ENCODE measurements at regions not wholly inside any gene's neighbourhood (a gene's known extent, or its start where the extent isn't known, plus 50 kb on each side); places are given as distances from the start of the nearest gene placed in this dataset.

DNA sequence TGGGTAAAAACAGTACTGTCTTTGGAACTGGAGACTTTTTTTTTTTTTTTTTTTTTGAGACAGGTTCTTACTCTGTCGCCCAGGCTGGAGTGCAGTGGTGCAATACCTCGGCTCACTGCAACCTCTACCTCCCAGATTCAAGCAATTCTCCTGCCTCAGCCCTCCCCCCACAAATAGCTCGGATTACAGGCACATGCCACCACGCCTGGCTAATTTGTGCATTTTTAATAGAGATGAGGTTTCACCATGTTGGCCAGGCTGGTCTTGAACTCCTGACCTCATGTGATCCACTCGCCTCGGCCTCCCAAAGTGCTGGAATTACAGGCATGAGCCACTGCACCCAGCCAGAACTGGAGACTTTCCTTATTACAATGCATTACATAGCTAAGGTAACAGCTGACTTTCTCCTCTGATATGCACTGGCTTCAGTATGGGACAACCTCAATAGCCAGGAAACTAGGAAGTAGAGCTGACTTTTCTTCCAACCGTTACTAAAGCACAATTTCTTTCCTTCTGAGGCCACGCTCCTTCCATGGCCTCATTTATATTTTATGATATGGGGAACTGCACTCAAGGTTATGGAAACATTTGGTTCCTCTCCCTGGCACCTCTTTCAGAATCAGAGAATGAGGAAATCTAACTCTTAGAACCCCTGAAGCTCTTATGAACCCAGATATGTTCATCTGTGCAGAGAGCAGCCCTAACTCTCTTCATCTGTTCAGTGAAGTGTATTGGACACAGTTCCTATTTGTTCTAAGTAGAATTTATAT lies 53.5 kb upstream of the FAM9B start:
- DNase-seq (ENCODE audit: extremely low read depth, low read depth): no peak

DNA sequence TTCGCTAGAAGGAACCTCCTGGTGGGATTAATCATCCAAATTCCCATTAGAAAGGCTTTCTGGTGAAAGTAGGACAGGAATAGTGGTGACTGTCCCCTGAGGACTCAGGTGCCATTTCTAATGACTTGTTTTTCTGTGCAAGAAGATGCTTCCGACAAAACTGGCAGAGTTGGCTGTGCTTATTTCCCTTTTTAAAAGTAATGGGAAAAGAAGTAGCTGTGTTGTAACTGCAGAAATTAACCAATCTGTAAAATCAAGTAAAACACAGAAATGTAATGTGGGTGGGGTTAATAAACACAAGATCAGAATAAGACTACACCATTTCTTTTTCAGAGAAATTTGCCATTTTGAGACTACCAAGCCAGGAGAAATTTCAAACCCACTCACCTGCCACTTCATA lies 55.0 kb upstream of the FAM9B start:
- DNase-seq (ENCODE audit: extremely low read depth, low read depth): no peak

DNA sequence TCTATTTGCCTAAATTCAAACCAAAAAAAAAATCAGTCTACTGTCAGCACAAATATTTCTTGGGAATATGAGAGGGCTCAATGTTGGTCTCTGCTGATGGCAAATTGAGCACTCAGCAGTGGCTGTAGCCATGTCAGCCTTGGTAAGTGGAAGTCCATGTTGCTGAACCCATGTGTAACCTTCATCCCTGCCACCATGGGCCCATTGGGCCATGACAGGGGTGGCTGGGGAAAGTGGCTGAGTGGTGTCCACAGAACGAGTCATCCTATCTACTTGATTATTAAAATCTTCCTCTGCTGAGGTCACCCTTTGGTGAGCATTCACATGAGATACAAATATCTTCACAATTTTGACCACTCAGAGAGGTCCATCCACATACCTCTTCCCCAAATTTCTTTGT lies 56.8 kb upstream of the FAM9B start:
- DNase-seq (ENCODE audit: extremely low read depth, low read depth): no peak

DNA sequence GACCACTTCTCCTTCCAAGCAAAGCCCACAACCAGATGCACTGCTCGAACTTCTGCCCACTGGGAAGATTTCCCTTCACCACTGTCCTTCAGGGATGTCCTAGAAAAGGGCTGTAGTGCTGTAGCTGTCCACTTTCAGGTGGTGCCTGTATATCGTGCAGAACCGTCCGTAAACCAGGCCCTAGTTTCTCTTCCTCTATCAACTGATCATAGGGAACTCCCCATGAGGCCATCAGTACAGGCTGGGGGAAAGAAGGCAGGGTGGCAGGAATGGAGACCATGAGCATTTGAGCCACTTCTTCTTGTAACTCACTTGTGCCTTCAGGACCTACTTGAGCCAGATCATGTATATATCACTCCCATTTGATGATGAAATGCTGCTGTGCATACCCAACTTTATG lies 57.3 kb upstream of the FAM9B start:
- no peak for DNase-seq (ENCODE audit: extremely low read depth, low read depth)

DNA sequence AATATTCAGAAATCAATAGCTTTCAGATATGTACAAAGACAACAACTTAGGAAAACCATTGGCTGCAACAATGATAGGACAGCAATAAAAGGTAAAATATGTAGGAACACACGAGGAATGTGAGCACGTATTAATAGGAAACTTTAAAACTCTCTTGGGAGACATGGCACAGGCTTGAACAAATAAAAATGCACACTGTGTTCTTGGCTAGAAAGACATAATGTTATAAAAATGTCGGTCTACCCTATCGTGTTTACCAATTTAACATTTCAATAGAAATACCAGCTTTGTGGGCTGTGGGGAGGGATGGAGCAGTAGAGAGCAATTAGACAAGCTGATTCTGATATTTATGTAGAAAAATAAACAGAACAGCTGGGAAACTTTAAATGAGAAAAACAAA lies 69.0 kb upstream of the FAM9B start:
- DNase-seq (ENCODE audit: extremely low read depth, low read depth): no peak

DNA sequence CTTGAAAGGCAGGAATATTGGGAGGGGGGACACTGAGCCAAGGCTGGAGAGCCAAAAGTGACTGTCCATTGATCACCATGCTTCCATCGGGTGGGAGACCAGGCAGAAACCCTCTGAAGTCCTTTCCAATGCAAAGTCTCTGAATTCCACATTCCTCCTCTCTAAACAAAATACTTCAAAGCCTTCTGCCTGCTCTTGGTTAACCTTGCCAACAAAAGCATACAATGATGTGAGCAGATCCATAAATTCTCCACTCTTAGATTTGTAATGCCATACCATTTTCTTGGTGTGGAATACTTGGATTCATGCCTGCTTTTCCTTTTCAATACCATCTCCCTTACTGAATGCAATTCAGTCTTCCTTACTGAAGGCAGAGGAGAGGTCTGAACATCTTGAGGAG lies 74.1 kb upstream of the FAM9B start:
- no peak for DNase-seq (ENCODE audit: extremely low read depth, low read depth)

DNA sequence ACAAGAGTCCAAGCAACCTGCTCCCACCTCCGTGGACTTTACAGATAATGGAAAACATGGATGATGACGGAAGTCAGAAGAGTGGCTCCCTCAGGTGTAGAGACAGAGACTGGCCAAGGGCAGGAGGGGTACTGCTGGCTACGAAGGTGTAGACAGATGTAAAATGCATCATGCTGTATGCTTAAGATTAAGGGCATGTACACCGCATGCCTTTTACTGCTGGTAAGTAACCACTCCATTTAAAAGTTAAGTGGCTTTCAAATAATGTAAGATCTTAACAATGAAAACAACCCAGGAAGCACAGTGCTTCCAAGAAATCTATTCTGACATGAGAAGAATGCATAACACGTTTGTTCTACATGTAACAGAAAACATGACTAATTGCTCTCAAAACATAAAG lies 76.9 kb upstream of the FAM9B start:
- no peak for DNase-seq (ENCODE audit: extremely low read depth, low read depth)

DNA sequence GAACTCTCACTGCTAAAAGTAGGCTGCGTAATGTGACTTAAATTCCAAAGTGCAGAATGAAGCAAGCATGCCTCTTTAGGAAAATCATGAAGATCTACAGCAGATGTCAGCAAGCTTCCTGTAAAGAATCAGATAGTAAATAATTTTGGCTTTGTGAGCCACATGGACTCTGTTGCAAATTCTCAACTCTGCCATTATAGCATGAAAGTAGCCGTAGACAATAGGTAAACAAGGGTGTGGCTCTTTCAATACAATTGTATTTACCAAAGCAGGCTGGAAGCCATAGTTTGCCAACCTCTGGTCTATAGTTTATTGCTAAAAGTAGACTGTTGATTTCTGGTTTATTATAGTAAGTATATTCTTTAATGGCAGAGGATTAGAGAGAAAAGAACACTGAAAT lies 80.3 kb upstream of the FAM9B start:
- DNase-seq (ENCODE audit: extremely low read depth, low read depth): no peak

DNA sequence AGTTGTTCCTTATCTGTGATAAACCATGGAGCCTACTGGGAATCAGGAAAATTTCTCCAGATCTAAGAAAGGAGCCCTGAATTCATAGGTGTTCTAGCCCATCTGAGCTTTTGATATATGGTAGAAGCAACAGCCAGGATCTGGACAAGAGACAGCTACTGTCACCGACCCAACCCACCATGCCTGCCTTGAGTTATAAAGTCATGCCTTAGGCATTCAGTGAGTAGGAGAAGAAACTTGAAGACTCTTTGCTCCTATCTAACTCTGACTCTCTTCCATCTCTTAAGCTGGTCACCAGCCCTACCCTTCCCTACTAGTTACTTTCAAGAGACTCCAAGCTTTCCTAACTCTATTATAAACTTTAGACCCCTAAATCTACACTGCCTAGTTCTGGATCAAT lies 83.9 kb upstream of the FAM9B start:
- no peak for DNase-seq (ENCODE audit: extremely low read depth, low read depth)

DNA sequence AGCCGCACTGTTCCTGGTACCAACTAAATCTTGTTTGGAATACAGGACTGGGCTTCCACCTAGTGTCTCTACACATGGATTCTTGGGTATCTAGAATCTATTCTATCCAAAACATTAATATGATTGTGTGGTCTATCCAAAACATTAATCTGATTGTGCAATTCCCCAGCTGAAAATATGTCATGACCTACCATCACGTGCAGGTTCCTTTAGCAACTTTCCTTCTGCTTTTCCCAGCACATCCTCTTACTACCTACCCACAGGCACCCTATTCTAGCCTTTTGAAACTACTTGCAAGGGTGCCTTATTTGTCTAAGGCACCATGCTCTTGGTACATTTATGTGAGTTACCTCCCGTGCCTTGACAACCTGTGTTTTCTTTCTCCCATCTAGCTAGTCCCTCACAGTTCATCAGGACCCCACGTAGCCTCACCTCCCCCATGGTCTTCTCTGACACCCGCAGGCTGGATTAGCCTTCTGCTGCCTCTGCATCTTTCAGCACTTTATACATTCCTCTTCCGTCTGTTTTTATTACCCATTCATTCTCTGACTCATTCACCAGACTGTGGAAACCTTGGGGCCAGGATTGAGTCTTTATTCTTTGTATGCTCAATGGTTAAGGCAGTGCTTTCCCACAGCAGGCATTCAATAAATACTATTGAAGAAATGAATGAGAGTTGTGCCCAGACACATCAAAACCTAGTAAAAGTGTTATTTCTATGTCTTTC lies 88.8 kb upstream of the FAM9B start:
- DNase-seq (ENCODE audit: extremely low read depth, low read depth): no peak

DNA sequence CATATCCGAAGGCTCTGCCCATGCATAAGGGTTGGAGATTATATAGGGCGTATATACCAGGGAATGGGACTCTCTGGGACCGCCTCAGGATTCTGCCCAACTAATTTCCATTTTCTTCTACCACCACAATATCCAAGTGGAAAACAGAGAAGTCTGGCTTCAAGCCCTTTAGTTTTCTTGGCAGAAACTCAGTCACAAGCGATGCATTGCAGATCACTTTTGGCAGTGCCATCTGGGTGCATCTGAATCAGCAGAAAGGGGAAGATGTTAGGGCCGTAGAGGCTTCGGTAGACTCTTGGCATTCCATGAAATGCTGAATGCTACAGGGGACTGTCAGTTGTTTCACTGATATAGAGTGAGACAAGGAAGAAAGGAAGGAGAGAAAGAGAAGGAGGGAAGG lies 94.1 kb upstream of the FAM9B start:
- no peak for DNase-seq (ENCODE audit: extremely low read depth, low read depth)

DNA sequence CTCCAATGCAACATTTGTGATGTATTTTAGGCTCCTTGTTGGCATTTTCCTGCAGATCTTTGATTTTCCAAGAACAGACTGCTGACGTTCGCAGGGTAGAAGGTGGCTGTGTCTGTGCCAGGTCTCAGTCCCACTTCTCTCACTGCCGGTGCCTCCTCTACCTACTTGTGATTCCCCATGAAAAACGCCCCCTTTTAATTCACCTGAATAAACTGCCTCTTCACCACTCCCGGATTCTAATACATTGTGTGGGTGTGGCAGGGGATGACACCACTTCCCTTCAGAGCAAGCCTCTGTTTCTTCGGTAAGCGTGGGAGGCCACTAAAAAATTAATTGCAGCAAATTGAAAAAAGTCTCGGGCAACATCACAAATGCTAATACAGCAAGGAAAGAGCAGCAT lies 96.1 kb upstream of the FAM9B start:
- no peak for DNase-seq (ENCODE audit: extremely low read depth, low read depth)

DNA sequence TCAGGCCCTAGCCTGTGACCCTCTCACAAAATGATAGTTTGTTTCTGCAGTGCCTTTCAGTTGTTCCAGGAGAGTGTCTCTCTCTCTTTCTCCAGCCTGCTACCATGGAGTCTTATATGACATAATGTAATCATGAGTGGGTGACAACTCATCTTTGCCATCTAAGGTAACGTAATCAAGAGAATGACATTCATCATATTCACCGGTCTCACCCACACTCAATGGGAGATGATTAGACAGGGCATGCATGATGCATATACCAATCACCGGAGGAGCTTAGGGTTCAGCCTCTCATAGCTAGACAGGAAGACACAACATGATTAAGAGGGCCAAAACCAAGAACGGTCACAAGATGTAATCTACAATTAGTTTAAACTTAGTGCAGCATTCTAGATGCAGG lies 97.1 kb upstream of the FAM9B start:
- DNase-seq (ENCODE audit: extremely low read depth, low read depth): no peak

DNA sequence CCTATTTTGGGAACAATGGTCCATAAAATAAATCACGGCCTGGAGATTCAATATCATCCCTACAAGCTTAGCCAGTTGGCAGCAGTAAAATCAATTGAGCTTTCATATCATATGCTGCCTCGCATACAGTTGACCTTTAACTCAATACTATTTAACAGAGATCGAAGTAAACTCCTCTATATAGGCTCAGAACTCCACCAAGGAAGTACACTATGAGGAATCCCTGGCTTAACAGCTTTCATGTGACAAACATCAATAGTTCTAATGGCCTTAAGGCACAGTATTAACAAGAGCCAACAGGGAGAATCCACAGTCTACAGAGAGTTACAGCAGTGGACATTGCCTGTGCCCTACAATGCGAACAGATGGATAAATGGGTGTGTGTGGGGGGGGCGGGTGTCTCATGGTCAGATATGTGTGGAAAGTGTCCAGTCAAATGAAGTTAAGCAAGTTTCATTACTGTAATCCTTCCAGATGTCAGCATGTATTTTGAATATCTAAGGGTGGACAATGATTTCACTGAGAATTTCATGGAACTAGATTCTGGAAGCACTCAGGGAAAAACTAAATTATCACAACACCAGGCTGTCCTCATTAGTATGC lies 98.2 kb upstream of the FAM9B start:
- DNase-seq (ENCODE audit: extremely low read depth, low read depth): no peak

DNA sequence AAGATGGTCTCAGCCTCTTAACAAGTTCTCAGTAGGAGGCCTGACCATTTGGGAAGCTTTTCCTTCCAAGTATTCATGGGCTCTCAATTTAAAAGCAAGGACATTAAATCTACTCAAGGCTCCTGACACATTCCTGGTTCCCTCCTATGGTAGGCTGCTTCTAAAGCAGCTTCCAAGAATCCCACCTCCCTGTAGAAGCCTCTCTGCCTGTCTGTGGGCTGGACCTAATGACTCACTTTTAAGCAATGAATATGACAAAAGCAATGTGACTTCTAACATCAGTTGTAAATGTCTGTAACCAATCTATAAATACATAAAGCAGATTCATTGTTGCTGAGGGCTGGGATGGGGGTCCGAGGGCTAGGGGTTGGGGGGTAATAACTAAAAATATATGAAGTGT lies 99.5 kb upstream of the FAM9B start:
- DNase-seq (ENCODE audit: extremely low read depth, low read depth): no peak

DNA sequence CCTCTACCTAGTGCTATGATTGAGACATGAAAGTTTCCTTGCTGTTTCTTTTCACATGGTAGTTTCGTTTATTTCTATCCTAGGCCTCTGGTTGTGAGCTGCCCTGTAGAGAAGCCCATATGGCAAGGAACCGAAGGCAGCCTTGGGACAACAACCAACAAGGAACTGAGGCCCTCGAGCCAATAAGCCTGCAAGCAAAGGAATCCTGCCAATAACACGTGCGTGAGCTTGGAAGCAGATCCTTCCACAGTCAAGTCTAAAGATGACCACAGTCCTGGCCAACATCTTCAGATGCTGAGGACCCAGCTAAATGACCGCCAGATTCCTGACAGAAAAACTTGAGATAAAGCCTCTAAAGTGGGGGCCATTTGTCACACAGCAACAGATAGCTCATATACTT lies 100.4 kb upstream of the FAM9B start:
- DNase-seq (ENCODE audit: extremely low read depth, low read depth): no peak

DNA sequence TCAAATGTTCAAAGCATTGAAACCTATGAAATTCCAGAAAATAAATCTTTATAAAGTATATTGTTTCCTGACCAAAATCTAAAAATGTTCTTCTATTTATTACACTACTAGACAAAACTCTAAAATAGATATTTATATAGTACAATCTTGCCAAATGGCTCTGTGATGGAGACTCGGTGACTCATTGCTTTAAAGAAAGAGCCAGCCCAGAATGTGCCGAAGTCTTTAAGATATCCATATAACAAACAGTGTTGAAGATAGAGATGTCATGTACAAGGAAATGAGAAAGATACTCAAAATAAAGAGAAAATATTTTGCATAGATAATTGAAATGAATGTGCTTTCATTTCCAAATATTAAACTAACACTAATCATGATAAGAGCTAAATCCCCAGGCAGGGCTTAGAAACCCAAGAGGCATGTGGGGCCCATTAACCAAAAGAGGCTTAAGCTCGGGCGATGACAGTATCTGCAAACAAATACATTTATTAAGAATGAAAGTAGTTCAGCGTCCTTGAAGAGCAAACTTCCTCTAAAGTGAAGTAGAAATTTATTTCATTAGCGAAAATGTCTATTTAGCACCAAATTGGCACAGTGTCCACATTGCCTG lies 102.1 kb upstream of the FAM9B start:
- DNase-seq (ENCODE audit: extremely low read depth, low read depth): no peak

DNA sequence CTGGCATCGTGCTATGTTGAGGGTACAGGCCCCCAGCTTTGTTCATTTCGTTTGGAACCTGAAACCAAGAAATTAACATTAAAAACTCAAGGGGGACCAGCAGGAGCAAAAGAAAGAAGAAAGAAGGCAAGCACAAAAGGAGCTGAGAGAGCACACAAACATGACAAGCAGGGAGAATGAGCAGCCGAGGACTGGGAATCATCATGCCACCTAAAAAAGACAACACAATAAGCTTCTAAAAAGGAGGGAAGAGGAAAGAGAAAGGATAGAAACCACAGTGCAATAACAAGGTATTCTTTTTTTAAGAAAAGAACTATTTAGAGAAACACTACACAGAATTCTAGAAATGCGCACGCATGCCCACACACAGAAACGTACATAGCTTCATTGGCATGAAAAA lies 103.2 kb upstream of the FAM9B start:
- no peak for DNase-seq (ENCODE audit: extremely low read depth, low read depth)

DNA sequence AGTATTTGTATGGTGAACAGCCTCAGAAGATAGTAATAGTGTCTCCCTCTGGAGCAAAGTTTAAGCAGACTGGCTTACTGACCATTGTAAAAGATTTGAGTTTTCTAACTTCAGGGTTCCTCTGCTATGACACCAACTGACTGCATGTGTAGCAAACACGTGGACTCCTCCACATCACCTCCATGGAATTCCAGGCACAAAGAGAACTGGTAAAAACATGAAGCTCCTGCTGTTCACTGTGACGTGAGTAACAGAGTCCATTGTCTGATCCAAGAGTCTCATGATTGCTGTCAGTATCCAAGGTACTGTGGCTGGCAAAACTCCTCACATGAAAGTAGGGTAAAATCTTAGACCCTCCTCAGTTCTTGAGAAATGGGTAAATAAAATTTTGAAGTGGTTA lies 107.6 kb upstream of the FAM9B start:
- DNase-seq (ENCODE audit: extremely low read depth, low read depth): no peak

DNA sequence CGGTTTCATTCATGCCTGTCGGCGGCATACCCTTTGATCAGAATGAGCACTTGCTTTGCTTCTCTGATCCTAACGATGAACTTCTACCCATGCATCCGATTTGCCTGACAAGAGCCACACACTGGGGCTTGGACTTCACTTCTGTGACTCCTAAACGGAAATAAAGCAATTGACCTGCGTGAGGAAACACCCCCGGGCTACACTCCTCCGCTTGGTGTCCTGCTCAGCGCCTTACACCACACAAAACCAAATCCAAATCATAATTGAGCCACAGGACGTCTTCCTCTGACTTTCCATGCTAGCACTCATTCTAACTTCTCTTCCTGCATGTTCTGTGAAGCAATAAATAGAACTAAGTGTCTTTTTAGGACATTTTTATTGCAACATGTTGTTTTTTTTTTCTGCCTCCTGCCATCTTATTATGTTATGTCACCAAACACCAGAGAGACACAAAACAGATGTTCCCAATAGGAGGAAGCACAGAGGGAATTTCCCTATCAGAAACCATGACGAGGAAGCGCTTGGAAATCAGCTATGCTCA lies 110.8 kb upstream of the FAM9B start:
- DNase-seq (ENCODE audit: extremely low read depth, low read depth): no peak

DNA sequence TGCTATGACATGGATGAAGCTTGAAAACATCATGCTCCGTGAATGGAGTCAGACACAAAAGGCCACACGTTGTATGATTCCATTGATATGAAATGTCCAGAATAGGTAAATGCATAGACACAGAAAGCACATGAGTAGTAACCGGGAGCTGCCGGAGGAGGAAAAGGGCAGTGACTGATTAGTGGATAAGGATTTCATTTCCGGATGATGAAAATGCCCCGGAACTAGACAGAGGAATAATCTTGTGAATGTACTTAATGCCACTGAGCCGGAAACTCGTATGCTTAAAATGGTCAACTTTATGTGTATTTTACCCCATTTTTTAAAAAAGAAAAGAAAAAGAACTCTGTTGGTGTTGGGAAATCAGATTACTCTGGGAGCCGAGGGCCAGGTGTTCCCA lies 112.7 kb upstream of the FAM9B start:
- no peak for DNase-seq (ENCODE audit: extremely low read depth, low read depth)

DNA sequence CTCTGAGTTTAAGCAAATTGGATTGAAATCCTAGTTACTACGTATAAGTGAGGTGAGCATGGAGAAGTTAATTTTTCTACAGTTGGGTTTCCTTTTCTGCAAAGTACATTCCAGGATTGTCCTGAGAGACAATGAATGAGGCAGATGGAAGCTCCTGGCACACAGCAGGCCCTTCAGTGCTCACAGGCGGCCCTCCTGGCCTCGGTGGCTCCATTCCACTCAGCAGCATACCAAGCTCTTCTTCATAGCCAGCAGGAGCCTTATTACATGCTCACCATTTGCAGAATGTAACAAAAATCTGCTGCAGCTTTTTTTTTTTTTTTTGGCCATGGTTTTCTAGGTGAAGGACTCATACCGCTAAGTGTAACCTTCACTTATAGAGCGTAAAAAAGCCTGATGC lies 113.2 kb upstream of the FAM9B start:
- DNase-seq (ENCODE audit: extremely low read depth, low read depth): no peak

Data from NCI-H460 (cell line).